ENCODE measurements at regions not wholly inside any gene's neighbourhood (a gene's known extent, or its start where the extent isn't known, plus 50 kb on each side); places are given as distances from the start of the nearest gene placed in this dataset.

DNA sequence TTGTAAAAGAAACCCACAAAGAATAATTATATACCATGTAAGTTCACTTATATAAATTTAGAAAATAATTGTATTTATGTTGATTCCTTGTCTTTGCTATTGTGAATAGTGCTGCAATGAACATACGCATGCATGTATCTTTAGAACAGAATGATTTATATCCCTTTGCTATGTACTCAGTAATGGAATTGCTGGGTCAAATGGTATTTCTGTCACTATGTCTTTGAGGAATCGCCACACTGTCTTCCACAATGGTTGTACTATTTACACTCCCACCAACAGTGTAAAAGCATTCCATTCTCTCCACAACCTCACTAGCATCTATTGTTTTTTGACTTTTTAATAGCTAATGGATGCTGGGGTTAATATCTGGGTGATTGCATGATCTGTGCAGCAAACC lies 149.4 kb upstream of the CNTN3 start:
- TF ChIP-seq CTCF (IDR thresholded peaks at IDR 0.05) = no peak
- Histone ChIP-seq H3K27me3 (ENCODE audit: insufficient read depth in 3 of 3, low read length in 2 of 3) (no peaks in the 10 kb centered on the region), H3K27ac (no peak overlapping the region), H3K4me1 (no peaks in the 10 kb centered on the region), H3K4me3 (no peak overlapping the region), H3K9me3 (no peaks in the 10 kb centered on the region), H3K36me3 (ENCODE audit: insufficient read depth in 1 of 2, low read depth in 1 of 2) (no peaks in the 10 kb centered on the region)
- WGBS, 3 donors = 79 to 86% (median 81%) methylated on average over 2 of the region's 2 CpGs
- intact Hi-C loops (cut with DNase I) = no loop called here
- ATAC-seq = no peak
- DNase-seq = no peak

GRCh38 chr3:74756674-74757073 lies 142.2 kb upstream of the CNTN3 start:
- 68 to 78% (median 73%) methylated on average over 2 of the region's 2 CpGs for WGBS, 3 donors
- H3K4me3 ChIP-seq = no peak overlapping the region

GRCh38 chr3:74752290-74752689 lies 137.8 kb upstream of the CNTN3 start:
- ATAC-seq (no peak), DNase-seq (no peak)
- no peaks in the 10 kb centered on the region for H3K9me3 ChIP-seq
- no peaks in the 10 kb centered on the region for H3K27me3 ChIP-seq (ENCODE audit: insufficient read depth in 3 of 3, low read length in 2 of 3)
- no peaks in the 10 kb centered on the region for H3K4me1 ChIP-seq
- WGBS, 3 donors = 82 to 86% (median 85%) methylated on average over 7 of the region's 7 CpGs
- H3K36me3 ChIP-seq (ENCODE audit: insufficient read depth in 1 of 2, low read depth in 1 of 2) = no peaks in the 10 kb centered on the region
- TF ChIP-seq CTCF (IDR thresholded peaks at IDR 0.05) = no peak
- H3K27ac ChIP-seq = no peak overlapping the region
- intact Hi-C loops (cut with DNase I) = no loop called here
- no peak overlapping the region for H3K4me3 ChIP-seq

More at GRCh38 chr3:74756674-74757073, 142.2 kb upstream of the CNTN3 start:
- H3K9me3 ChIP-seq = no peaks in the 10 kb centered on the region
- no peaks in the 10 kb centered on the region for H3K36me3 ChIP-seq (ENCODE audit: insufficient read depth in 1 of 2, low read depth in 1 of 2)
- ATAC-seq (no peak), DNase-seq (no peak)
- TF ChIP-seq CTCF (IDR thresholded peaks at IDR 0.05) = no peak
- no peaks in the 10 kb centered on the region for H3K27me3 ChIP-seq (ENCODE audit: insufficient read depth in 3 of 3, low read length in 2 of 3)
- H3K4me1 ChIP-seq = no peaks in the 10 kb centered on the region
- intact Hi-C loops (cut with DNase I) = no loop called here
- H3K27ac ChIP-seq = no peak overlapping the region

- intact Hi-C loops (cut with DNase I) = no loop called here
- H3K4me3 ChIP-seq = no peak overlapping the region
- no peak for ATAC-seq
- no peak overlapping the region for H3K27ac ChIP-seq
- H3K36me3 ChIP-seq (ENCODE audit: insufficient read depth in 1 of 2, low read depth in 1 of 2) = no peaks in the 10 kb centered on the region
- H3K9me3 ChIP-seq = no peaks in the 10 kb centered on the region
- no peaks in the 10 kb centered on the region for H3K27me3 ChIP-seq (ENCODE audit: insufficient read depth in 3 of 3, low read length in 2 of 3)
- WGBS, 3 donors = 73 to 94% (median 81%) methylated on average over 7 of the region's 7 CpGs
- no peak for TF ChIP-seq CTCF (IDR thresholded peaks at IDR 0.05)
- no peak for DNase-seq
- no peaks in the 10 kb centered on the region for H3K4me1 ChIP-seq
These were observed 137.3 kb upstream of the CNTN3 start for GRCh38 chr3:74751775-74752174.

DNA sequence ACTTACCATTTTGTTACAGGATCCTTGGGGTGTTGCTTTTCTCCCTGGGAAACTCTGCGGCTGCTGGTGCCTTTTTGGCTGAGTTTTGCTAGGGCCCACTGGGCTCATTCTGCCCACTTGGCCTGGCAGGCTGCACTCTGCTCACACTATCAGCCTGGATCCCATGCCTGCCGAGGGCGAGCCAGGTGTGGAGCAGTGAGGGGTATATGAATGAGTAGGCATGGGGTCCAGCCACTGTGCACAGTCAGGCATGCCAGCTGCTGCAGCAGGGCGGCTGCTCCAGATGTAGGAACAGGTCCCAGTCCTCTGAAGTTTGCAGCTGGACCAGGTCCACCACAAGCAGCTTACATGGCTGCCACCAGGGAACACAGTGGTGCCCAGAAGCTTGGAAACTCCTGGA lies 136.4 kb upstream of the CNTN3 start:
- no peak for TF ChIP-seq CTCF (IDR thresholded peaks at IDR 0.05)
- ATAC-seq (no peak), DNase-seq (no peak)
- no peak overlapping the region for H3K4me3 ChIP-seq
- H3K27ac ChIP-seq = no peak overlapping the region
- no peaks in the 10 kb centered on the region for H3K9me3 ChIP-seq
- WGBS, 3 donors = 45 to 69% (median 51%) methylated on average over 4 of the region's 4 CpGs
- H3K4me1 ChIP-seq = no peaks in the 10 kb centered on the region
- H3K36me3 ChIP-seq (ENCODE audit: insufficient read depth in 1 of 2, low read depth in 1 of 2) = no peaks in the 10 kb centered on the region
- no peaks in the 10 kb centered on the region for H3K27me3 ChIP-seq (ENCODE audit: insufficient read depth in 3 of 3, low read length in 2 of 3)
- intact Hi-C loops (cut with DNase I) = no loop called here

All from psoas muscle (tissue), 7 donors.